GDM1 (cell line): ENCODE measurements at regions not wholly inside any gene's neighbourhood (a gene's known extent, or its start where the extent isn't known, plus 50 kb on each side); places are given as distances from the start of the nearest gene placed in this dataset.
"Not testable (repeated sequence)": the region's sequence is repeated elsewhere in the genome, so short reads cannot be mapped to it uniquely, and the experiment has no call there.

Experiments
- DNase-seq: peaks from one replicate; lab custom pipeline; 2025; lab: John Stamatoyannopoulos, UW

GRCh38 chr16:88200154-88200895, 182.4 kb upstream of the ZNF469 start:
- DNase-seq, result not testable (repeated sequence)

- no peak for DNase-seq
Measured at GRCh38 chr16:88200896-88201185, 181.9 kb upstream of the ZNF469 start.

- DNase-seq, result not testable (repeated sequence)
Measured at GRCh38 chr16:88201611-88202010, 181.1 kb upstream of the ZNF469 start.

GRCh38 chr16:88202207-88202745, 180.5 kb upstream of the ZNF469 start:
- no peak for DNase-seq

GRCh38 chr16:88202856-88203681, 179.7 kb upstream of the ZNF469 start:
- DNase-seq, result not testable (repeated sequence)

GRCh38 chr16:88204131-88205110, 178.3 kb upstream of the ZNF469 start:
- not testable (repeated sequence) for DNase-seq

- not testable (repeated sequence) for DNase-seq
Measured at GRCh38 chr16:88205482-88205881, 177.3 kb upstream of the ZNF469 start.

- DNase-seq, result not testable (repeated sequence)
Measured at GRCh38 chr16:88206006-88206405, 176.8 kb upstream of the ZNF469 start.

GRCh38 chr16:88206516-88206915, 176.2 kb upstream of the ZNF469 start:
- DNase-seq, result not testable (repeated sequence)

GRCh38 chr16:88208112-88208511, 174.6 kb upstream of the ZNF469 start:
- no peak for DNase-seq

- DNase-seq, result not testable (repeated sequence)
Measured at GRCh38 chr16:88208776-88209175, 174.0 kb upstream of the ZNF469 start.

GRCh38 chr16:88209579-88209978, 173.2 kb upstream of the ZNF469 start:
- DNase-seq, result not testable (repeated sequence)

- DNase-seq, result not testable (repeated sequence)
Measured at GRCh38 chr16:88213937-88214336, 168.8 kb upstream of the ZNF469 start.

- DNase-seq, result not testable (repeated sequence)
Measured at GRCh38 chr16:88221001-88221761, 161.6 kb upstream of the ZNF469 start.

GRCh38 chr16:88223696-88224095, 159.1 kb upstream of the ZNF469 start:
- DNase-seq, result not testable (repeated sequence)

- not testable (repeated sequence) for DNase-seq
Measured at GRCh38 chr16:88224131-88224898, 158.4 kb upstream of the ZNF469 start.

- DNase-seq, result not testable (repeated sequence)
Measured at GRCh38 chr16:88225640-88226230, 157.0 kb upstream of the ZNF469 start.

- DNase-seq, result not testable (repeated sequence)
Measured at GRCh38 chr16:88226302-88226701, 156.5 kb upstream of the ZNF469 start.

- not testable (repeated sequence) for DNase-seq
Measured at GRCh38 chr16:88227026-88227721, 155.6 kb upstream of the ZNF469 start.
